ENCODE measurements at regions not wholly inside any gene's neighbourhood (a gene's known extent, or its start where the extent isn't known, plus 50 kb on each side); places are given as distances from the start of the nearest gene placed in this dataset.

- TF ChIP-seq CTCF (IDR thresholded peaks at IDR 0.05) (no peak), POLR2A (IDR thresholded peaks at IDR 0.05) (no peak)
Measured at GRCh38 chr1:9442278-9442846, 96.9 kb upstream of the SLC25A33 start.

Data from tibial nerve (tissue), 3 donors.